Psoas muscle (tissue), 7 donors: ENCODE measurements at regions not wholly inside any gene's neighbourhood (a gene's known extent, or its start where the extent isn't known, plus 50 kb on each side); places are given as distances from the start of the nearest gene placed in this dataset.

ENCODE experiments used
- ATAC-seq, 4 donors: fragments of 200-7000 bp; cut with Tn5 transposase; one replicate each; pipeline ENCODE4 v1.9.1; 2020; ENCODE audit warnings: moderate library complexity in 3 of 4, mild to moderate bottlenecking in 2 of 4
- DNase-seq, 2 donors: peaks; one replicate each; pipeline ENCODE4 v3.0.0-alpha.2; 2020
- H3K27ac ChIP-seq: fragments of 200-600 bp; one replicate; pipeline ENCODE4 v1.8.0; 2022
- H3K27me3 ChIP-seq, 3 donors: fragments of 200-600 bp in 1 of 3; one replicate each; pipeline versions ENCODE4 v1.6.1 to v1.8.0; 2013 to 2022; ENCODE audit warnings: low read length in 2 of 3, mild to moderate bottlenecking in 2 of 3, moderate library complexity in 1 of 3; ENCODE audit not compliant: insufficient read depth in 3 of 3
- H3K36me3 ChIP-seq, 2 donors: fragments of 200-600 bp in 1 of 2; one replicate each; pipeline versions ENCODE4 v1.6.1 to v1.8.0; 2013 to 2022; ENCODE audit warnings: low read depth in 1 of 2, mild to moderate bottlenecking in 1 of 2, moderate library complexity in 1 of 2; ENCODE audit not compliant: insufficient read depth in 1 of 2
- H3K4me1 ChIP-seq: fragments of 200-600 bp; one replicate; pipeline ENCODE4 v1.8.0; 2022
- H3K4me3 ChIP-seq: fragments of 200-600 bp; one replicate; pipeline ENCODE4 v1.8.0; 2022; ENCODE audit warnings: mild to moderate bottlenecking
- H3K9me3 ChIP-seq: fragments of 200-600 bp; one replicate; pipeline ENCODE4 v1.8.0; 2022
- WGBS, 3 donors: extraction: QIAGEN DNeasy Blood & Tissue Kit; methylation state at CpG; one replicate each; pipeline versions ENCODE4 v1.1.6 to v1.1.7; 2013; 5-methylcytosine and 5-hydroxymethylcytosine counted together
- intact Hi-C, 2 donors: fragments of 100-400 bp; cut with DNase I; formaldehyde crosslinking; loops; one replicate each; pipeline versions ENCODE4 v1.11.0 to v1.14.2; 2022
- TF ChIP-seq, protein P1 (sequence below): fragments of 200-600 bp; IDR thresholded peaks from one replicate; pipeline ENCODE4 v1.8.0; 2022; ENCODE audit warnings: antibody characterized with exemption
- donor health status: healthy with polysubstance abuse.
- donor health status: DM: no; HTN: no; CAD: no; lungs with moderate emphysema.
- donor health status: Bipolar disorder and iron deficiency.
- donor health status: healthy.
- donor health status: DM: yes; HTN: yes; CAD: no.
- donor health status: DM: no; HTN: no; CAD: no.
- donor health status: DM: yes; HTN: yes; CAD: no.

DNA sequence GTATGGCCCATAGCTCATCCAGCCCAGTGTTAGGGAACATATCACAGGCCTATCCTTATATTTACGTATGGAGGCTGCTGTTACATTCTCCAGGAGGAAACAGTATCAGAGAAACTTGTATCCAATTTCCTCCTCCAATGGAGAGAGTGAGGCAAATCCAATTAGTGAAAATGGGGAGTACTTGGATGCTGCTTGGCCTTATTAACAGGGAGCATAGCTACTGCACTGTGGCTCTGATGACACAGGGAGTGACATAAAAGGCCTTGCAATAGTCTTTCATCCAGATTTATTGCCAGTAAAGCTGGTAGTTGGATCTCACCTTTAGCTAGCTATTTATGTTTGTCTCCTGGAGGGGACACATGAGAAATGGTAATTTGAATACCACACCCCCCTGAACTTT, 313.2 kb upstream of the MTPN start:
- 50 to 58% (median 53%) methylated on average over 1 of the region's 1 CpG for WGBS, 3 donors
- Histone ChIP-seq H3K4me1 (no peaks in the 10 kb centered on the region), H3K27ac (no peak overlapping the region), H3K27me3 (no peaks in the 10 kb centered on the region), H3K36me3 (no peaks in the 10 kb centered on the region), H3K4me3 (no peak overlapping the region), H3K9me3 (no peaks in the 10 kb centered on the region)
- TF ChIP-seq, protein P1, sequence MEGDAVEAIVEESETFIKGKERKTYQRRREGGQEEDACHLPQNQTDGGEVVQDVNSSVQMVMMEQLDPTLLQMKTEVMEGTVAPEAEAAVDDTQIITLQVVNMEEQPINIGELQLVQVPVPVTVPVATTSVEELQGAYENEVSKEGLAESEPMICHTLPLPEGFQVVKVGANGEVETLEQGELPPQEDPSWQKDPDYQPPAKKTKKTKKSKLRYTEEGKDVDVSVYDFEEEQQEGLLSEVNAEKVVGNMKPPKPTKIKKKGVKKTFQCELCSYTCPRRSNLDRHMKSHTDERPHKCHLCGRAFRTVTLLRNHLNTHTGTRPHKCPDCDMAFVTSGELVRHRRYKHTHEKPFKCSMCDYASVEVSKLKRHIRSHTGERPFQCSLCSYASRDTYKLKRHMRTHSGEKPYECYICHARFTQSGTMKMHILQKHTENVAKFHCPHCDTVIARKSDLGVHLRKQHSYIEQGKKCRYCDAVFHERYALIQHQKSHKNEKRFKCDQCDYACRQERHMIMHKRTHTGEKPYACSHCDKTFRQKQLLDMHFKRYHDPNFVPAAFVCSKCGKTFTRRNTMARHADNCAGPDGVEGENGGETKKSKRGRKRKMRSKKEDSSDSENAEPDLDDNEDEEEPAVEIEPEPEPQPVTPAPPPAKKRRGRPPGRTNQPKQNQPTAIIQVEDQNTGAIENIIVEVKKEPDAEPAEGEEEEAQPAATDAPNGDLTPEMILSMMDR: no peak
- ATAC-seq (no peak), DNase-seq (no peak)
- intact Hi-C loops: no loop called here

DNA sequence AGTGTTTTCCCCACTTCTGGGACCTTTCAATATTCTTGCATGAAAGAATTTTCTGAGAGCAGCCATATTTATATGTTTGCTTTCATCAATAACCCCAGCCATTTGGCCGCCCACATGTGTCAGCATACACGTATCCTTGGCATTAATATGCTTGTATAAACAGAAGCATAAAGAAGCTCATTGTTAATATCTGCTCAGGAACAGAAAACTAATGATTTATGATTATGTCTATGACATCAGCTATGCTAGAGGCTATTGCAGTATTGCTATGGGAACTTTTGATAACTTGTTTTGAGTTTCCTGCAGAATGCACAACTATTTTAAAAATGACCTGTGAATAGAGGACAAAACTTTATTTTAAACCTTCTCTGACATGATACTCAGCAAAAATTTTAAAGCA, 300.9 kb upstream of the MTPN start:
- ATAC-seq: no peak
- 51 to 60% (median 53%) methylated on average over 2 of the region's 2 CpGs for WGBS, 3 donors

GRCh38 chr7:136275794-136276193, 298.6 kb upstream of the MTPN start:
- ATAC-seq: no peak
- whole genome bisulfite sequencing, 3 donors: 37 to 45% (median 37%) methylated on average over 3 of the region's 3 CpGs
- no peak for DNase-seq
- intact Hi-C loops: no loop called here
- no peaks in the 10 kb centered on the region for H3K36me3 ChIP-seq
- TF ChIP-seq, protein P1: no peak
- H3K4me3 ChIP-seq: no peak overlapping the region
- no peaks in the 10 kb centered on the region for H3K27me3 ChIP-seq
- no peaks in the 10 kb centered on the region for H3K9me3 ChIP-seq
- H3K27ac ChIP-seq: no peak overlapping the region
- no peaks in the 10 kb centered on the region for H3K4me1 ChIP-seq

More for the DNA sequence above, 300.9 kb upstream of the MTPN start:
- Histone ChIP-seq H3K27ac (no peak overlapping the region), H3K4me1 (no peaks in the 10 kb centered on the region), H3K9me3 (no peaks in the 10 kb centered on the region), H3K4me3 (no peak overlapping the region), H3K36me3 (no peaks in the 10 kb centered on the region), H3K27me3 (peaks cover 0 to 2% (median 0%) of the 10 kb centered on the region in 3 donors)
- DNase-seq: no peak
- intact Hi-C loops: no loop called here
- TF ChIP-seq, protein P1: no peak

GRCh38 chr7:136274636-136275345, 297.6 kb upstream of the MTPN start:
- ATAC-seq (no peak), DNase-seq (no peak)
- no peaks in the 10 kb centered on the region for H3K9me3 ChIP-seq
- no peak overlapping the region for H3K4me3 ChIP-seq
- TF ChIP-seq, protein P1: no peak
- no peak overlapping the region for H3K27ac ChIP-seq
- WGBS, 3 donors: 71 to 100% (median 81%) methylated on average over 1 of the region's 1 CpG
- no peaks in the 10 kb centered on the region for H3K36me3 ChIP-seq
- no peaks in the 10 kb centered on the region for H3K27me3 ChIP-seq
- no peaks in the 10 kb centered on the region for H3K4me1 ChIP-seq
- intact Hi-C loops: no loop called here

DNA sequence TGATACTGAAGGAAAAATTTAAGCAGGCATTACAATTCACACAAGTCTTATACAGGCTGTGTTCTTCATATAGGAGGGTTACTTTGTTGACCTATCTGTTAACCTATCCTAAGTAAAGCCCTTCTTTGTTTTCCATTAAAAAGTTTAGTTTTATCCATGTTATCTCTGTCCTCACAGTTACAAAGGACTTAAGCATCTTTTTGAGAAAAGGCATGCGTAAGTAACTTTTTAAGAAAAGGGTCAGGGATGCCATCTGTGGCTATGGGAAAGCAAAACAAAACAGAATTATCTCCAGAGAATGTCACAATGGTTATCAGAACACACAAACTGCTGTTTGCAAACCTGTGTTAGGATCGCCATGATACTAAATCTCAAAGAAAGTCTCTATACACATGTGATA, 295.8 kb upstream of the MTPN start:
- Histone ChIP-seq H3K36me3 (no peaks in the 10 kb centered on the region), H3K4me3 (no peak overlapping the region), H3K27ac (no peak overlapping the region), H3K4me1 (no peaks in the 10 kb centered on the region), H3K9me3 (no peaks in the 10 kb centered on the region), H3K27me3 (no peaks in the 10 kb centered on the region)
- TF ChIP-seq, protein P1: no peak
- WGBS, 3 donors: 81 to 89% (median 88%) methylated on average over 2 of the region's 2 CpGs
- DNase-seq: no peak
- no peak for ATAC-seq
- intact Hi-C loops: no loop called here
